ENCODE measurements at regions not wholly inside any gene's neighbourhood (a gene's known extent, or its start where the extent isn't known, plus 50 kb on each side); places are given as distances from the start of the nearest gene placed in this dataset.

GRCh38 chr1:229063154-229063773, 207.6 kb upstream of the RAB4A start:
- Histone ChIP-seq H3K4me1 (peaks cover under 1 to 4% of the 10 kb centered on the region in 2 donors), H3K36me3 (no peaks in the 10 kb centered on the region), H3K4me3 (no peak overlapping the region), H3K27ac (no peak overlapping the region), H3K9me3 (no peaks in the 10 kb centered on the region), H3K27me3 (no peaks in the 10 kb centered on the region)
- in situ Hi-C loops (cut with MboI; ENCODE audit: low sequenced_read_pairs in 4 of 4), result no loop called here
- TF ChIP-seq POLR2A (IDR thresholded peaks at IDR 0.05) (no peak), CTCF (IDR thresholded peaks at IDR 0.05 in 4 of 5, conservative IDR thresholded peaks at IDR 0.05 in 1 of 5) (no peak)
- ATAC-seq, result no peak
- intact Hi-C loops (cut with DNase I; ENCODE audit: low total_unique reads), result no loop called here
- no peak for DNase-seq

- H3K4me1 ChIP-seq, result no peaks in the 10 kb centered on the region
- H3K4me3 ChIP-seq, result no peak overlapping the region
These were observed 206.4 kb upstream of the RAB4A start for GRCh38 chr1:229064320-229065168.

GRCh38 chr1:229065613-229066012, 205.3 kb upstream of the RAB4A start:
- intact Hi-C loops (cut with DNase I; ENCODE audit: low total_unique reads), result no loop called here
- no peak overlapping the region for H3K27ac ChIP-seq
- DNase-seq, result no peak
- H3K27me3 ChIP-seq, result no peaks in the 10 kb centered on the region
- H3K4me1 ChIP-seq, result no peaks in the 10 kb centered on the region
- H3K36me3 ChIP-seq, result no peaks in the 10 kb centered on the region
- no peak for ATAC-seq
- H3K4me3 ChIP-seq, result no peak overlapping the region
- in situ Hi-C loops (cut with MboI; ENCODE audit: low sequenced_read_pairs in 4 of 4), result no loop called here
- TF ChIP-seq CTCF (IDR thresholded peaks at IDR 0.05 in 4 of 5, conservative IDR thresholded peaks at IDR 0.05 in 1 of 5), result no peak
- no peak for TF ChIP-seq POLR2A (IDR thresholded peaks at IDR 0.05)
- H3K9me3 ChIP-seq, result no peaks in the 10 kb centered on the region

More at GRCh38 chr1:229064320-229065168, 206.4 kb upstream of the RAB4A start:
- intact Hi-C loops (cut with DNase I; ENCODE audit: low total_unique reads), result no loop called here
- in situ Hi-C loops (cut with MboI; ENCODE audit: low sequenced_read_pairs in 4 of 4), result no loop called here
- Histone ChIP-seq H3K36me3 (no peaks in the 10 kb centered on the region), H3K9me3 (no peaks in the 10 kb centered on the region), H3K27ac (no peak overlapping the region), H3K27me3 (no peaks in the 10 kb centered on the region)
- no peak for DNase-seq
- no peak for ATAC-seq
- TF ChIP-seq CTCF (IDR thresholded peaks at IDR 0.05 in 4 of 5, conservative IDR thresholded peaks at IDR 0.05 in 1 of 5) (no peak), POLR2A (IDR thresholded peaks at IDR 0.05) (no peak)

- H3K36me3 ChIP-seq, result no peaks in the 10 kb centered on the region
- H3K4me1 ChIP-seq, result peaks cover 0 to 6% of the 10 kb centered on the region in 2 donors
- in situ Hi-C loops (cut with MboI; ENCODE audit: low sequenced_read_pairs in 4 of 4), result no loop called here
- DNase-seq (no peak), ATAC-seq (no peak)
- intact Hi-C loops (cut with DNase I; ENCODE audit: low total_unique reads), result no loop called here
- H3K9me3 ChIP-seq, result no peaks in the 10 kb centered on the region
- H3K27me3 ChIP-seq, result no peaks in the 10 kb centered on the region
- H3K27ac ChIP-seq, result no peak overlapping the region
- TF ChIP-seq POLR2A (IDR thresholded peaks at IDR 0.05) (no peak), CTCF (IDR thresholded peaks at IDR 0.05 in 4 of 5, conservative IDR thresholded peaks at IDR 0.05 in 1 of 5) (no peak)
- H3K4me3 ChIP-seq, result no peak overlapping the region
These were observed 204.3 kb upstream of the RAB4A start for GRCh38 chr1:229066591-229066990.

All from gastrocnemius medialis (tissue), 4 donors.